NB4 (cell line): ENCODE measurements at regions not wholly inside any gene's neighbourhood (a gene's known extent, or its start where the extent isn't known, plus 50 kb on each side); places are given as distances from the start of the nearest gene placed in this dataset.

ENCODE experiments used
- POLR2A ChIP-seq: IDR thresholded peaks from 2 replicates; pipeline ENCODE4 v1.6.1; 2011; ENCODE audit warnings: mild to moderate bottlenecking; ENCODE audit not compliant: insufficient read length; ENCODE audit errors: extremely low read depth
- TF ChIP-seq, protein P1 (sequence below): IDR thresholded peaks from one replicate; pipeline ENCODE4 v1.5.1; 2012; ENCODE audit warnings: low read depth, low read length
- TF ChIP-seq, protein P2 (sequence below): IDR thresholded peaks from 2 replicates; pipeline ENCODE4 v1.6.1; 2011; ENCODE audit warnings: low read depth, low read length

DNA sequence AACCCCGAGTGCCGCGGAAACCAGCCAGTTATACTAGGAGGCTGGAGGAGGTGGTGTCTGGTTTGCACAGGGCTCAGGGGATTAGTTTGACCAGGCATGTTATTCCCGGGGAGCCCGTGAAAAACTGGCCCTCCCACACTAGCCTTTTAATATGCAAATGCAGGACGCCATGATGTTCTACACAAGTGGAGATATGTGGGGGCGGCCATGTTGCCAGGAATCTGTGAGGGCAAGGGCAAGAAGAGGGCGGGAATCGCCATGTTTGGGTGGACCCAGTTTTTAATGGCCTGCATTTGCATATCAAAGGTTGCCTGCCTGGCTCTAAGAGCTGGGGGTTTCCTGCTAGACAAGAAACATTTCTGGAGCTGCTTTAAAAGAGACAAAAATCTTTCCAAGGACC, 940.7 kb downstream of the CDH18 start:
- TF ChIP-seq, protein P1, sequence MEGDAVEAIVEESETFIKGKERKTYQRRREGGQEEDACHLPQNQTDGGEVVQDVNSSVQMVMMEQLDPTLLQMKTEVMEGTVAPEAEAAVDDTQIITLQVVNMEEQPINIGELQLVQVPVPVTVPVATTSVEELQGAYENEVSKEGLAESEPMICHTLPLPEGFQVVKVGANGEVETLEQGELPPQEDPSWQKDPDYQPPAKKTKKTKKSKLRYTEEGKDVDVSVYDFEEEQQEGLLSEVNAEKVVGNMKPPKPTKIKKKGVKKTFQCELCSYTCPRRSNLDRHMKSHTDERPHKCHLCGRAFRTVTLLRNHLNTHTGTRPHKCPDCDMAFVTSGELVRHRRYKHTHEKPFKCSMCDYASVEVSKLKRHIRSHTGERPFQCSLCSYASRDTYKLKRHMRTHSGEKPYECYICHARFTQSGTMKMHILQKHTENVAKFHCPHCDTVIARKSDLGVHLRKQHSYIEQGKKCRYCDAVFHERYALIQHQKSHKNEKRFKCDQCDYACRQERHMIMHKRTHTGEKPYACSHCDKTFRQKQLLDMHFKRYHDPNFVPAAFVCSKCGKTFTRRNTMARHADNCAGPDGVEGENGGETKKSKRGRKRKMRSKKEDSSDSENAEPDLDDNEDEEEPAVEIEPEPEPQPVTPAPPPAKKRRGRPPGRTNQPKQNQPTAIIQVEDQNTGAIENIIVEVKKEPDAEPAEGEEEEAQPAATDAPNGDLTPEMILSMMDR = no peak
- TF ChIP-seq POLR2A = no peak
- TF ChIP-seq, protein P2, sequence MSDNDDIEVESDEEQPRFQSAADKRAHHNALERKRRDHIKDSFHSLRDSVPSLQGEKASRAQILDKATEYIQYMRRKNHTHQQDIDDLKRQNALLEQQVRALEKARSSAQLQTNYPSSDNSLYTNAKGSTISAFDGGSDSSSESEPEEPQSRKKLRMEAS = no peak
